22Rv1 (cell line): ENCODE measurements at regions not wholly inside any gene's neighbourhood (a gene's known extent, or its start where the extent isn't known, plus 50 kb on each side); places are given as distances from the start of the nearest gene placed in this dataset.

Experiments
- ZFX ChIP-seq: fragments of 450-650 bp; IDR thresholded peaks from 2 replicates; pipeline ENCODE4 v1.6.1; 2017; ENCODE audit warnings: antibody characterized with exemption, borderline replicate concordance
- TF ChIP-seq, protein P1 (sequence below): fragments of 450-650 bp; IDR thresholded peaks from 2 replicates; pipeline ENCODE4 v1.5.1; 2017; ENCODE audit warnings: mild to moderate bottlenecking

DNA sequence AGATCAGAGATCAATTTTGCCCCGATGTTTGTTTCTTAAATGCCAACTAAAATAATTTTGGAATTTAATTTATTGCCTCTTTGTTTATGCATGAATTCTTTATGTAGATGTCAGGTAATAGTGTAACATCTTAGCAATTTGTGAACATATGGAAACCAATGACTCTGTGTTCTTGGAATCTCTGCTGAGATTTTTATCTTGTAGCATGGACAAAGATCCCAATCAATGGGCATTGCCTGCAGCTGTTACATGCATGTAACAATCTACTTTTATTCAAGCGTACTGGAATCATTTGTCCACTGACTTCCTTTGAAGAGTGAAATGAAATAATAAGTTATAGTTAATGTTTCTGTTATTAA is 61.6 kb upstream of the ARSJ start:
- TF ChIP-seq, protein P1, sequence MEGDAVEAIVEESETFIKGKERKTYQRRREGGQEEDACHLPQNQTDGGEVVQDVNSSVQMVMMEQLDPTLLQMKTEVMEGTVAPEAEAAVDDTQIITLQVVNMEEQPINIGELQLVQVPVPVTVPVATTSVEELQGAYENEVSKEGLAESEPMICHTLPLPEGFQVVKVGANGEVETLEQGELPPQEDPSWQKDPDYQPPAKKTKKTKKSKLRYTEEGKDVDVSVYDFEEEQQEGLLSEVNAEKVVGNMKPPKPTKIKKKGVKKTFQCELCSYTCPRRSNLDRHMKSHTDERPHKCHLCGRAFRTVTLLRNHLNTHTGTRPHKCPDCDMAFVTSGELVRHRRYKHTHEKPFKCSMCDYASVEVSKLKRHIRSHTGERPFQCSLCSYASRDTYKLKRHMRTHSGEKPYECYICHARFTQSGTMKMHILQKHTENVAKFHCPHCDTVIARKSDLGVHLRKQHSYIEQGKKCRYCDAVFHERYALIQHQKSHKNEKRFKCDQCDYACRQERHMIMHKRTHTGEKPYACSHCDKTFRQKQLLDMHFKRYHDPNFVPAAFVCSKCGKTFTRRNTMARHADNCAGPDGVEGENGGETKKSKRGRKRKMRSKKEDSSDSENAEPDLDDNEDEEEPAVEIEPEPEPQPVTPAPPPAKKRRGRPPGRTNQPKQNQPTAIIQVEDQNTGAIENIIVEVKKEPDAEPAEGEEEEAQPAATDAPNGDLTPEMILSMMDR = no peak
- no peak for TF ChIP-seq ZFX
